ENCODE measurements at regions not wholly inside any gene's neighbourhood (a gene's known extent, or its start where the extent isn't known, plus 50 kb on each side); places are given as distances from the start of the nearest gene placed in this dataset.

- H3K4me1 Mint-ChIP-seq (ENCODE audit: low read depth): peaks cover 14% of the 10 kb centered on the region
- H3K9me3 Mint-ChIP-seq (ENCODE audit: low read depth): no peaks in the 10 kb centered on the region
- no peaks in the 10 kb centered on the region for H3K27me3 Mint-ChIP-seq (ENCODE audit: low read depth)
- no peaks in the 10 kb centered on the region for H3K36me3 Mint-ChIP-seq (ENCODE audit: low read depth)
- no peak overlapping the region for H3K27ac Mint-ChIP-seq (ENCODE audit: unreplicated experiment)
- H3K4me3 Mint-ChIP-seq (ENCODE audit: unreplicated experiment): no peak overlapping the region
- no peak for TF ChIP-seq CTCF (IDR thresholded peaks at IDR 0.05)
- no peak for DNase-seq (ENCODE audit: low spot score)
Measured at GRCh38 chr3:104870276-104870675, 496.4 kb upstream of the ALCAM start.

- Mint-ChIP-seq H3K27ac (ENCODE audit: unreplicated experiment) (peak overlapping the region; percentile 68), H3K36me3 (ENCODE audit: low read depth) (peaks cover 3% of the 10 kb centered on the region), H3K4me1 (ENCODE audit: low read depth) (peaks cover 12% of the 10 kb centered on the region), H3K4me3 (ENCODE audit: unreplicated experiment) (no peak overlapping the region), H3K9me3 (ENCODE audit: low read depth) (peaks cover 10% of the 10 kb centered on the region), H3K27me3 (ENCODE audit: low read depth) (no peaks in the 10 kb centered on the region)
- no peak for DNase-seq (ENCODE audit: low spot score)
- TF ChIP-seq CTCF (IDR thresholded peaks at IDR 0.05): no peak
Measured at GRCh38 chr3:104873331-104873730, 493.4 kb upstream of the ALCAM start.

GRCh38 chr3:104878395-104878794, 488.3 kb upstream of the ALCAM start:
- H3K4me1 Mint-ChIP-seq (ENCODE audit: low read depth): peaks cover 21% of the 10 kb centered on the region
- H3K9me3 Mint-ChIP-seq (ENCODE audit: low read depth): peaks cover 10% of the 10 kb centered on the region
- H3K27me3 Mint-ChIP-seq (ENCODE audit: low read depth): no peaks in the 10 kb centered on the region
- no peak for TF ChIP-seq CTCF (IDR thresholded peaks at IDR 0.05)
- H3K4me3 Mint-ChIP-seq (ENCODE audit: unreplicated experiment): no peak overlapping the region
- H3K27ac Mint-ChIP-seq (ENCODE audit: unreplicated experiment): peak overlapping the region; percentile 57
- peaks cover 3% of the 10 kb centered on the region for H3K36me3 Mint-ChIP-seq (ENCODE audit: low read depth)
- DNase-seq (ENCODE audit: low spot score): no peak

- Mint-ChIP-seq H3K27me3 (ENCODE audit: low read depth) (no peaks in the 10 kb centered on the region), H3K27ac (ENCODE audit: unreplicated experiment) (peak overlapping the region; percentile 8), H3K9me3 (ENCODE audit: low read depth) (peaks cover 10% of the 10 kb centered on the region), H3K4me3 (ENCODE audit: unreplicated experiment) (no peak overlapping the region), H3K4me1 (ENCODE audit: low read depth) (peaks cover 19% of the 10 kb centered on the region), H3K36me3 (ENCODE audit: low read depth) (peaks cover 3% of the 10 kb centered on the region)
- DNase-seq (ENCODE audit: low spot score): no peak
- no peak for TF ChIP-seq CTCF (IDR thresholded peaks at IDR 0.05)
Measured at GRCh38 chr3:104879919-104880318, 486.8 kb upstream of the ALCAM start.

GRCh38 chr3:104885214-104885814, 481.4 kb upstream of the ALCAM start:
- H3K4me3 Mint-ChIP-seq (ENCODE audit: unreplicated experiment): no peak overlapping the region
- DNase-seq (ENCODE audit: low spot score): no peak
- H3K36me3 Mint-ChIP-seq (ENCODE audit: low read depth): no peaks in the 10 kb centered on the region
- H3K9me3 Mint-ChIP-seq (ENCODE audit: low read depth): no peaks in the 10 kb centered on the region
- H3K27ac Mint-ChIP-seq (ENCODE audit: unreplicated experiment): no peak overlapping the region
- no peak for TF ChIP-seq CTCF (IDR thresholded peaks at IDR 0.05)
- no peaks in the 10 kb centered on the region for H3K27me3 Mint-ChIP-seq (ENCODE audit: low read depth)
- peaks cover 6% of the 10 kb centered on the region for H3K4me1 Mint-ChIP-seq (ENCODE audit: low read depth)
